ENCODE measurements at regions not wholly inside any gene's neighbourhood (a gene's known extent, or its start where the extent isn't known, plus 50 kb on each side); places are given as distances from the start of the nearest gene placed in this dataset.

- TF ChIP-seq CTCF (IDR thresholded peaks at IDR 0.05), result no peak
- no peaks in the 10 kb centered on the region for H3K27me3 ChIP-seq (replicated peaks; ENCODE audit: insufficient read depth)
- peaks cover 5 to 16% of the 10 kb centered on the region in 2 donors for H3K4me1 ChIP-seq (ENCODE audit: control insufficient read depth in 1 of 2, low read depth in 2 of 2)
- H3K36me3 ChIP-seq, result no peaks in the 10 kb centered on the region
- no peak overlapping the region for H3K27ac ChIP-seq
- DNase-seq (ENCODE audit: low spot score) (no peak), ATAC-seq (ENCODE audit: insufficient number of reproducible peaks, low FRiP score, low read depth) (no peak)
- H3K4me3 ChIP-seq, result no peak overlapping the region
- H3K9me3 ChIP-seq, result no peaks in the 10 kb centered on the region
Measured at GRCh38 chr15:31433091-31433490, 106.5 kb downstream of the KLF13 start.

GRCh38 chr15:31433574-31433973, 106.9 kb downstream of the KLF13 start:
- peaks cover 5 to 16% of the 10 kb centered on the region in 2 donors for H3K4me1 ChIP-seq (ENCODE audit: control insufficient read depth in 1 of 2, low read depth in 2 of 2)
- H3K9me3 ChIP-seq, result no peaks in the 10 kb centered on the region
- no peaks in the 10 kb centered on the region for H3K36me3 ChIP-seq
- no peaks in the 10 kb centered on the region for H3K27me3 ChIP-seq (replicated peaks; ENCODE audit: insufficient read depth)
- H3K4me3 ChIP-seq, result no peak overlapping the region
- no peak for DNase-seq (ENCODE audit: low spot score)
- no peak for ATAC-seq (ENCODE audit: insufficient number of reproducible peaks, low FRiP score, low read depth)
- no peak overlapping the region for H3K27ac ChIP-seq
- no peak for TF ChIP-seq CTCF (IDR thresholded peaks at IDR 0.05)

- no peak for TF ChIP-seq CTCF (IDR thresholded peaks at IDR 0.05)
- no peak overlapping the region for H3K4me3 ChIP-seq
- peak overlapping the region in 1 of 2 donors; percentile 28 for H3K27ac ChIP-seq
Measured at GRCh38 chr15:31434275-31434587, 107.6 kb downstream of the KLF13 start.

DNA sequence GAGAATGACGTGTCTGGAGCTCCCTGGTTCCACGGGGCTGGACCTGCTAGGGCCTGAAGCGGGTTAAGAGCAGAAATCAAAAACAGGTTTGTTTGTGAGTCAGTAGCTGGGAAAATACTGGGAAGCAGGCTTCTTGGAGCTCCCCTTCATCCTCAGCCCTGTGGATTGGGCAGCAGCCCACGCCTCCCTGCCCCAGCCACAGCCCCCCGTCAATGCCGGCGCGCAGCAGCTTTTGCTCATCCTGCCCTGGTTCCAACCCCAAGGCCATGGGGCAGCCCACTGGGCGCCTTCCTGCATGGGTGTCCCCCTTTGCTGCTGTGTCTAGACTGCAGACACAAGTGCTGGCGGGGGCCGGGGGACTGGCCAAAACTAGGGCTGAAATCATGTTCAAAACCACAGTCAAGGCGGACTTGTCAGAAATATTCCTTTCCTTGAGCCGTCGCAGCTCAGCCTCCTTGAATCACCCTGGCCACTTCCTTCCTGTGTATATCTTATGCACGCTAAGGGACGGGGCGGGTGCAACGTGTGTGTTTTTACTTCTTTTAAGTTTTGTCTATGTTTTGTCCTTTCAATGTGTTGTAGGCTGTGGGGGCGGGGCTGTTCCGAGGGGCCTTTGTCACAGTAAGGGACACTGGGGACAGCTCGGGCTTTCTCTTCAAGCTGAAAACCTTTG, 108.1 kb downstream of the KLF13 start:
- Histone ChIP-seq H3K36me3 (no peaks in the 10 kb centered on the region), H3K4me3 (peak overlapping the region; percentile 49), H3K27ac (peak overlapping the region in 1 of 2 donors; percentile 28), H3K27me3 (replicated peaks; ENCODE audit: insufficient read depth) (no peaks in the 10 kb centered on the region), H3K4me1 (ENCODE audit: control insufficient read depth in 1 of 2, low read depth in 2 of 2) (peaks cover 5 to 16% of the 10 kb centered on the region in 2 donors), H3K9me3 (no peaks in the 10 kb centered on the region)
- no peak for TF ChIP-seq CTCF (IDR thresholded peaks at IDR 0.05)
- peak; percentile 23 for ATAC-seq (ENCODE audit: insufficient number of reproducible peaks, low FRiP score, low read depth)
- no peak for DNase-seq (ENCODE audit: low spot score)

More at GRCh38 chr15:31434275-31434587, 107.6 kb downstream of the KLF13 start:
- Histone ChIP-seq H3K9me3 (no peaks in the 10 kb centered on the region), H3K27me3 (replicated peaks; ENCODE audit: insufficient read depth) (no peaks in the 10 kb centered on the region), H3K4me1 (ENCODE audit: control insufficient read depth in 1 of 2, low read depth in 2 of 2) (peaks cover 5 to 16% of the 10 kb centered on the region in 2 donors), H3K36me3 (no peaks in the 10 kb centered on the region)
- no peak for DNase-seq (ENCODE audit: low spot score)
- no peak for ATAC-seq (ENCODE audit: insufficient number of reproducible peaks, low FRiP score, low read depth)

DNA sequence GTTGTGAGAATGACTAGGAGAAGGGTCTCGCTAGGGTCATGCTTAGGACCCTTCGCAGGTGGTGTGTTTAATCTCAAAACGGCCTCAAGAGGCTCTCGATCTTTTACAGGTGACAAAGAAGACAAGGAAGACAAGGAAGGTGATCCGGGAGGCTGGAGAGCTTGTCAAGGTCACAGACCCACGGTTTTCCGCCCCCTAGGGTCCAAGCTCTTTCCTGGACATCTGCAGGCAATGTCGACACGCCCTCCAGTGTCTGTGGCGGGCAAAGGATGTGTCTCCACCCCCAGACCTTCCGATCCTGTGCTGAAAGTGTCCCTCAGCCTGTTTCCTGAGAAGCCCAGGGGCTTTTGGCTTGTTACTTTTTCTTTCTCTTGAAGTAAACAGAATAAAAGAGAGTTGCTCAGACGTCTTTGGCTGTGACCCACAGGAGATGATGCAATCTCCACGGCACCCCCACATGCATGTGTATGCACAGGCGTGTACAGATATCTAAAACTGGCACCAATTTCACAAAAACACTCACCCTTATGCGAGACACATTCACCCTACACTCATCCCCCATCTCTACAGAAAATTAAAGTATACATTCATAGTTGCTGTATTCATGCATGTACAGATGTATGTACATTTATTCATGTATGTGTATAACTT, 108.8 kb downstream of the KLF13 start:
- peaks cover 5 to 18% of the 10 kb centered on the region in 2 donors for H3K4me1 ChIP-seq (ENCODE audit: control insufficient read depth in 1 of 2, low read depth in 2 of 2)
- no peaks in the 10 kb centered on the region for H3K9me3 ChIP-seq
- peak; percentile 61 for TF ChIP-seq CTCF (IDR thresholded peaks at IDR 0.05)
- no peaks in the 10 kb centered on the region for H3K36me3 ChIP-seq
- peak overlapping the region in 1 of 2 donors; percentile 28 for H3K27ac ChIP-seq
- DNase-seq (ENCODE audit: low spot score) (no peak), ATAC-seq (ENCODE audit: insufficient number of reproducible peaks, low FRiP score, low read depth) (peak; percentile 12)
- H3K27me3 ChIP-seq (replicated peaks; ENCODE audit: insufficient read depth), result no peaks in the 10 kb centered on the region
- peak overlapping the region; percentile 49 for H3K4me3 ChIP-seq
